A549 (cell line): ENCODE measurements at regions not wholly inside any gene's neighbourhood (a gene's known extent, or its start where the extent isn't known, plus 50 kb on each side); places are given as distances from the start of the nearest gene placed in this dataset.

Experiments used
- ATAC-seq, 2 experiments: fragments of 200-7000 bp in 1 of 2; fragments of >200 bp in 1 of 2; cut with Nextera tagmentation in 1 of 2; cut with Tn5 transposase in 1 of 2; 3 replicates each; pipeline versions ENCODE4 v1.8.0 to v1.9.1; 2018 to 2020; ENCODE audit warnings: mild to moderate bottlenecking in 1 of 2, moderate library complexity in 1 of 2
- CTCF ChIA-PET: fragments of 300-600 bp; sonication (Branson Sonifier 250); formaldehyde crosslinking; extraction: SDS; loops from one replicate; lab custom pipeline; 2021; ENCODE audit warnings: antibody characterized with exemption, inconsistent platforms; lab: Yijun Ruan, JAX
- POLR2A ChIA-PET: fragments of 350-600 bp; formaldehyde crosslinking; extraction: SDS; loops from one replicate; lab custom pipeline; 2021; ENCODE audit warnings: antibody characterized with exemption, inconsistent platforms; lab: Yijun Ruan, JAX
- DNase-seq, 2 experiments: peaks; one replicate each; pipeline versions ENCODE4 v3.0.0 to v3.0.0-alpha.2; 2011 to 2016; ENCODE audit warnings: low read depth in 1 of 2, low spot score in 1 of 2
- FAIRE-seq: peaks from 2 replicates; lab custom pipeline; 2011; peaks lifted over from hg19 to GRCh38; lab: Jason Lieb, UNC
- H3K27ac ChIP-seq, 2 experiments: fragments of >200 bp; sonication (Bioruptor Twin); formaldehyde crosslinking; 3 replicates each; pipeline ENCODE4 v1.5.1; 2016 to 2017
- H3K4me1 ChIP-seq: fragments of >200 bp; sonication (Bioruptor Twin); formaldehyde crosslinking; 3 replicates; pipeline ENCODE4 v1.6.1; 2016
- H3K4me2 ChIP-seq: fragments of >200 bp; sonication (Bioruptor Twin); formaldehyde crosslinking; 3 replicates; pipeline ENCODE4 v1.6.1; 2016
- H3K4me3 ChIP-seq: fragments of >200 bp; sonication (Bioruptor Twin); formaldehyde crosslinking; 3 replicates; pipeline ENCODE4 v1.5.1; 2016
- H3K9me3 ChIP-seq: fragments of >200 bp; sonication (Bioruptor Twin); formaldehyde crosslinking; 3 replicates; pipeline ENCODE4 v1.6.1; 2016
- BHLHE40 ChIP-seq: IDR thresholded peaks from 2 replicates; pipeline ENCODE4 v1.6.1; 2012; ENCODE audit warnings: low read depth, low read length, inconsistent platforms
- CBX2 ChIP-seq: fragments of 200-600 bp; sonication (generic); IDR thresholded peaks from 2 replicates; pipeline ENCODE4 v1.6.1; 2016; ENCODE audit warnings: low read depth, mild to moderate bottlenecking, borderline replicate concordance
- CEBPB ChIP-seq, 2 experiments: fragments of >200 bp in 1 of 2; sonication (Bioruptor Twin) in 1 of 2; formaldehyde crosslinking in 1 of 2; IDR thresholded peaks; 2 replicates each; pipeline ENCODE4 v1.6.1; 2012 to 2016
- E2F6 ChIP-seq: IDR thresholded peaks from 2 replicates; pipeline ENCODE4 v1.6.1; 2012; ENCODE audit warnings: low read depth, borderline replicate concordance
- HES2 ChIP-seq: fragments of >200 bp; sonication (Bioruptor Twin); formaldehyde crosslinking; IDR thresholded peaks from 2 replicates; pipeline ENCODE4 v1.6.1; 2016
- HOXB13 ChIP-seq: fragments of 250-450 bp; sonication (Bioruptor Pico); IDR thresholded peaks from 2 replicates; pipeline ENCODE4 v1.5.0; 2020; ENCODE audit warnings: low read depth, mild to moderate bottlenecking, moderate library complexity
- HOXB5 ChIP-seq: fragments of 250-450 bp; sonication (Bioruptor Pico); IDR thresholded peaks from 2 replicates; pipeline ENCODE4 v1.5.0; 2020; ENCODE audit warnings: mild to moderate bottlenecking, moderate library complexity
- JUN ChIP-seq, 2 experiments: fragments of >200 bp; sonication (Bioruptor Twin); formaldehyde crosslinking; IDR thresholded peaks; 2 replicates in 1 of 2; 3 replicates in 1 of 2; pipeline ENCODE4 v1.6.1; 2016 to 2017
- KDM1A ChIP-seq: fragments of 200-600 bp; sonication (generic); IDR thresholded peaks from 2 replicates; pipeline ENCODE4 v1.6.1; 2016; ENCODE audit warnings: low read depth, mild to moderate bottlenecking
- MAZ ChIP-seq: fragments of 150-350 bp; IDR thresholded peaks from 2 replicates; pipeline ENCODE4 v1.6.1; 2014; ENCODE audit warnings: antibody characterized with exemption, low read depth, low read length, borderline replicate concordance
- NFE2L2 ChIP-seq: fragments of 150-350 bp; conservative IDR thresholded peaks from 2 replicates; pipeline ENCODE4 v1.6.1; 2014; ENCODE audit warnings: low read length
- NPAS2 ChIP-seq: fragments of 250-450 bp; sonication (Bioruptor Pico); IDR thresholded peaks from 2 replicates; pipeline ENCODE4 v1.8.0; 2022; ENCODE audit warnings: mild to moderate bottlenecking, moderate library complexity, borderline replicate concordance
- PHF8 ChIP-seq: fragments of 200-600 bp; sonication (generic); IDR thresholded peaks from 2 replicates; pipeline ENCODE4 v1.6.1; 2016; ENCODE audit warnings: low read depth, mild to moderate bottlenecking, antibody characterized with exemption, moderate library complexity, borderline replicate concordance
- REST ChIP-seq: fragments of 200-600 bp; sonication (generic); IDR thresholded peaks from 2 replicates; pipeline ENCODE4 v1.6.1; 2016; ENCODE audit warnings: antibody characterized with exemption, mild to moderate bottlenecking, moderate library complexity
- SMC3 ChIP-seq: fragments of >200 bp; sonication (Bioruptor Twin); formaldehyde crosslinking; IDR thresholded peaks from 3 replicates; pipeline ENCODE4 v1.6.1; 2018; ENCODE audit warnings: inconsistent platforms
- SREBF2 ChIP-seq: fragments of 450-650 bp; IDR thresholded peaks from 2 replicates; pipeline ENCODE4 v1.6.1; 2014; ENCODE audit warnings: mild to moderate bottlenecking, moderate library complexity
- TFCP2L1 ChIP-seq: fragments of 250-450 bp; sonication (Bioruptor Pico); IDR thresholded peaks from 2 replicates; pipeline ENCODE4 v1.5.0; 2021; ENCODE audit warnings: mild to moderate bottlenecking
- TP53 ChIP-seq: fragments of 250-450 bp; sonication (Bioruptor Pico); IDR thresholded peaks from 2 replicates; pipeline ENCODE4 v1.5.0; 2021; ENCODE audit warnings: mild to moderate bottlenecking, moderate library complexity
- WGBS: methylation state at CpG from one replicate; pipeline ENCODE4 v1.1.6; 2017; ENCODE audit errors: missing lambda C conversion rate; 5-methylcytosine and 5-hydroxymethylcytosine counted together
- TF ChIP-seq, protein P1 (sequence below): fragments of 250-450 bp; sonication (Bioruptor Pico); IDR thresholded peaks from 2 replicates; pipeline ENCODE4 v1.5.0; 2021; ENCODE audit warnings: mild to moderate bottlenecking, moderate library complexity, borderline replicate concordance
- TF ChIP-seq, protein P2 (sequence below): fragments of 250-450 bp; sonication (Bioruptor Pico); IDR thresholded peaks from 2 replicates; pipeline ENCODE4 v1.5.0; 2020; ENCODE audit warnings: low read depth, mild to moderate bottlenecking, moderate library complexity

DNA sequence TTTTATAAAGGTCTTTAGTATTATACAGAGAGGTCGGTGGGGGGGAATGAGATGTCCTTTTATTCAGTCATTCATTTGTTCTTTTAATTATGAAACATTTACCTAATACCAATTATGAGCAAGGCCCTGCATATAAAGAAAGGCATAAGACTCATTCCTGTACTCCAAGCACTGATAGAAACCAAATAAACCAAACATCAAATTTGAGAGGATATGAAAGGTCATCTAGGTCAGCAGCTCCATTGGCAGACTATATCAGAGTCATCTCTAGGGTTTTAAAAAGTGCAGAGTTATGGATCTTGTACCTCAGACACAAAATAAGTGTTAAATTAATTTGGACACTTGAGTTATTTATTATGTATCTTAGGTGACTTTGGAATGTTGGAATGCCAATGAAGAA lies 71.5 kb downstream of the CASP12 start:
- Histone ChIP-seq H3K4me3 (no peak overlapping the region), H3K4me1 (no peaks in the 10 kb centered on the region), H3K4me2 (no peak overlapping the region), H3K27ac (no peak overlapping the region), H3K9me3 (no peaks in the 10 kb centered on the region)
- ATAC-seq (no peak), FAIRE-seq (no peak), DNase-seq (no peak)
- no peak for TF ChIP-seq NPAS2 (CRISPR knock-in tag)
- no peak for TF ChIP-seq E2F6
- no peak for TF ChIP-seq HES2
- TF ChIP-seq HOXB13 (CRISPR knock-in tag): no peak
- POLR2A ChIA-PET: no interaction called here
- WGBS: 25% methylated on average over 1 of the region's 1 CpG
- CTCF ChIA-PET: no interaction called here

DNA sequence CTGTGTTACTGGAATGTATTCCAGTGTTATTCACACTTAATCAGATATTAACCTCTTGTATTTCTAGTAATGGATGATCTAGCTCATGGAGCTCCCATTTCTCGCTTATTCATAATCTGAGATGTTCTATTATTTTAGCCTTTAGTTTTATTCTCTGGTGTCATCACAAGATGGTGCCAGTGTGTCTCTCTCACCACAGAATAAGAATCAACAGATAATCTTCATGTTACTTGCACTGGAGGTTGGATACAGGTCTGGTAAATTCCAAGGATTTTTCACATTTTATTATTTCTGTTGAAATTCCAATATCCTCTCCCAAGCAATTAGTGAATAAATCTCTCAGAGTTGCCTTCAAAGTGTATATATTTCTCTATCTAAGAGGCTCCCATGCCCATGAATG lies 74.6 kb downstream of the CASP12 start:
- CTCF ChIA-PET: no interaction called here
- DNase-seq: no peak
- ATAC-seq: no peak
- no peak overlapping the region for H3K4me2 ChIP-seq
- no peak overlapping the region for H3K27ac ChIP-seq
- 87% methylated on average over 1 of the region's 1 CpG for WGBS
- no peaks in the 10 kb centered on the region for H3K9me3 ChIP-seq
- H3K4me3 ChIP-seq: no peak overlapping the region
- POLR2A ChIA-PET: no interaction called here
- no peaks in the 10 kb centered on the region for H3K4me1 ChIP-seq
- no peak for FAIRE-seq
- no peak for TF ChIP-seq SREBF2
- no peak for TF ChIP-seq HOXB5 (CRISPR knock-in tag)
- TF ChIP-seq TP53 (CRISPR knock-in tag): no peak
- no peak for TF ChIP-seq BHLHE40
- TF ChIP-seq, protein P1, sequence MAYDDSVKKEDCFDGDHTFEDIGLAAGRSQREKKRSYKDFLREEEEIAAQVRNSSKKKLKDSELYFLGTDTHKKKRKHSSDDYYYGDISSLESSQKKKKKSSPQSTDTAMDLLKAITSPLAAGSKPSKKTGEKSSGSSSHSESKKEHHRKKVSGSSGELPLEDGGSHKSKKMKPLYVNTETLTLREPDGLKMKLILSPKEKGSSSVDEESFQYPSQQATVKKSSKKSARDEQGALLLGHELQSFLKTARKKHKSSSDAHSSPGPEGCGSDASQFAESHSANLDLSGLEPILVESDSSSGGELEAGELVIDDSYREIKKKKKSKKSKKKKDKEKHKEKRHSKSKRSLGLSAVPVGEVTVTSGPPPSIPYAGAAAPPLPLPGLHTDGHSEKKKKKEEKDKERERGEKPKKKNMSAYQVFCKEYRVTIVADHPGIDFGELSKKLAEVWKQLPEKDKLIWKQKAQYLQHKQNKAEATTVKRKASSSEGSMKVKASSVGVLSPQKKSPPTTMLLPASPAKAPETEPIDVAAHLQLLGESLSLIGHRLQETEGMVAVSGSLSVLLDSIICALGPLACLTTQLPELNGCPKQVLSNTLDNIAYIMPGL (CRISPR knock-in tag): no peak
- no peak for TF ChIP-seq JUN (IDR thresholded peaks at IDR 0.05)
- TF ChIP-seq CBX2: no peak
- TF ChIP-seq HOXB13 (CRISPR knock-in tag): no peak
- TF ChIP-seq KDM1A: no peak
- no peak for TF ChIP-seq MAZ
- TF ChIP-seq NFE2L2: no peak
- TF ChIP-seq CEBPB (IDR thresholded peaks at IDR 0.05): no peak
- TF ChIP-seq TFCP2L1 (CRISPR knock-in tag): no peak
- no peak for TF ChIP-seq SMC3
- no peak for TF ChIP-seq PHF8
- no peak for TF ChIP-seq REST

DNA sequence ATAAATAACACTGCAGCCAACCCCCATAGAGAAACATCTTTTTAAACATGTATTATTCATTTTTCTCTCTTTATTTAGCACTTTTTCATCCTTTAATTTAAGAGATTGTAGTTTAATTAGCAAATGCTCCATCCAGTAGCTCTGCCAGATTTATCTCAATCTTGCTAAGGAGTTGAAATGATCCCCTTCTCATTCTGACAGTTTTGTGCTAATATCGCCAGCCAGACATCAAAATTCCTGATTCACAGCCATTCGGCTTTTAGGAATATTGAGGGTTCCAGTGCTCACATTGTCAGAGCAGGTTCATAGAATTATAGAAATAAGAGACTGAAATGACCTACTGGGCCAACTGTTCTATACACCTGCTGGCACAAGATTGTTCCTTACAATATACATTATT lies 77.8 kb downstream of the CASP12 start:
- POLR2A ChIA-PET: no interaction called here
- no peak for FAIRE-seq
- ATAC-seq: no peak
- TF ChIP-seq, protein P2, sequence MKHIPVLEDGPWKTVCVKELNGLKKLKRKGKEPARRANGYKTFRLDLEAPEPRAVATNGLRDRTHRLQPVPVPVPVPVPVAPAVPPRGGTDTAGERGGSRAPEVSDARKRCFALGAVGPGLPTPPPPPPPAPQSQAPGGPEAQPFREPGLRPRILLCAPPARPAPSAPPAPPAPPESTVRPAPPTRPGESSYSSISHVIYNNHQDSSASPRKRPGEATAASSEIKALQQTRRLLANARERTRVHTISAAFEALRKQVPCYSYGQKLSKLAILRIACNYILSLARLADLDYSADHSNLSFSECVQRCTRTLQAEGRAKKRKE (CRISPR knock-in tag): no peak
- TF ChIP-seq, all 56 proteins: peak for 0
- Histone ChIP-seq H3K27ac (no peak overlapping the region), H3K9me3 (no peaks in the 10 kb centered on the region), H3K4me1 (no peaks in the 10 kb centered on the region), H3K4me2 (no peak overlapping the region), H3K4me3 (no peak overlapping the region)
- CTCF ChIA-PET: no interaction called here
- WGBS: 84% methylated on average over 2 of the region's 2 CpGs
- no peak for DNase-seq
